Upper lobe of right lung (tissue), 1 donor: ENCODE measurements at regions not wholly inside any gene's neighbourhood (a gene's known extent, or its start where the extent isn't known, plus 50 kb on each side); places are given as distances from the start of the nearest gene placed in this dataset.

Source experiments
- ATAC-seq: fragments of 200-7000 bp; cut with Tn5 transposase; one replicate; pipeline ENCODE4 v1.9.1; 2020; ENCODE audit warnings: mild to moderate bottlenecking, moderate library complexity
- DNase-seq: peaks from one replicate; pipeline ENCODE4 v3.0.0-alpha.2; 2020
- H3K27ac ChIP-seq: fragments of 200-600 bp; one replicate; pipeline ENCODE4 v1.8.0; 2022
- H3K27me3 ChIP-seq: fragments of 200-600 bp; one replicate; pipeline ENCODE4 v1.8.0; 2022; ENCODE audit warnings: mild to moderate bottlenecking
- H3K36me3 ChIP-seq: fragments of 200-600 bp; one replicate; pipeline ENCODE4 v1.8.0; 2022
- H3K4me1 ChIP-seq: fragments of 200-600 bp; one replicate; pipeline ENCODE4 v1.8.0; 2022
- H3K4me3 ChIP-seq: fragments of 200-600 bp; one replicate; pipeline ENCODE4 v1.8.0; 2022; ENCODE audit warnings: mild to moderate bottlenecking
- H3K9me3 ChIP-seq: fragments of 200-600 bp; one replicate; pipeline ENCODE4 v1.8.0; 2022
- CTCF ChIP-seq: fragments of 200-600 bp; IDR thresholded peaks from one replicate; pipeline ENCODE4 v1.8.0; 2022; ENCODE audit warnings: antibody characterized with exemption
- intact Hi-C: fragments of 100-400 bp; cut with DNase I; formaldehyde crosslinking; loops from one replicate; pipeline ENCODE4 v1.11.0; 2022
- donor health status: DM: no; HTN: yes; CAD: no; lungs with severe emphysema.

GRCh38 chr3:43223670-43224364, 62.5 kb upstream of the SNRK start:
- intact Hi-C loops = no loop called here
- peak; percentile 43 for TF ChIP-seq CTCF
- DNase-seq (no peak), ATAC-seq (no peak)
- Histone ChIP-seq H3K4me1 (no peaks in the 10 kb centered on the region), H3K9me3 (peaks cover 7% of the 10 kb centered on the region), H3K36me3 (no peaks in the 10 kb centered on the region), H3K4me3 (no peak overlapping the region), H3K27ac (no peak overlapping the region), H3K27me3 (no peaks in the 10 kb centered on the region)

GRCh38 chr3:43222590-43222989, 63.8 kb upstream of the SNRK start:
- DNase-seq (no peak), ATAC-seq (no peak)
- Histone ChIP-seq H3K4me3 (no peak overlapping the region), H3K27me3 (no peaks in the 10 kb centered on the region), H3K27ac (no peak overlapping the region), H3K9me3 (peaks cover 2% of the 10 kb centered on the region), H3K4me1 (no peaks in the 10 kb centered on the region), H3K36me3 (no peaks in the 10 kb centered on the region)
- intact Hi-C loops = no loop called here
- TF ChIP-seq CTCF = no peak

GRCh38 chr3:43221076-43221475, 65.3 kb upstream of the SNRK start:
- Histone ChIP-seq H3K36me3 (no peaks in the 10 kb centered on the region), H3K4me1 (no peaks in the 10 kb centered on the region)
- intact Hi-C loops = no loop called here

GRCh38 chr3:43219616-43220015, 66.7 kb upstream of the SNRK start:
- no peak for TF ChIP-seq CTCF
- Histone ChIP-seq H3K4me3 (no peak overlapping the region), H3K27ac (no peak overlapping the region), H3K4me1 (no peaks in the 10 kb centered on the region), H3K27me3 (no peaks in the 10 kb centered on the region), H3K9me3 (no peaks in the 10 kb centered on the region), H3K36me3 (no peaks in the 10 kb centered on the region)
- intact Hi-C loops = no loop called here
- no peak for DNase-seq
- no peak for ATAC-seq

More at GRCh38 chr3:43221076-43221475, 65.3 kb upstream of the SNRK start:
- no peaks in the 10 kb centered on the region for H3K27me3 ChIP-seq
- TF ChIP-seq CTCF = no peak
- H3K9me3 ChIP-seq = no peaks in the 10 kb centered on the region
- ATAC-seq (no peak), DNase-seq (no peak)
- H3K4me3 ChIP-seq = no peak overlapping the region
- no peak overlapping the region for H3K27ac ChIP-seq

GRCh38 chr3:43218921-43219320, 67.4 kb upstream of the SNRK start:
- intact Hi-C loops = no loop called here
- no peak overlapping the region for H3K27ac ChIP-seq
- no peaks in the 10 kb centered on the region for H3K36me3 ChIP-seq
- TF ChIP-seq CTCF = no peak
- H3K9me3 ChIP-seq = no peaks in the 10 kb centered on the region
- no peaks in the 10 kb centered on the region for H3K27me3 ChIP-seq
- H3K4me1 ChIP-seq = no peaks in the 10 kb centered on the region
- ATAC-seq (no peak), DNase-seq (no peak)
- no peak overlapping the region for H3K4me3 ChIP-seq

GRCh38 chr3:43218156-43218555, 68.2 kb upstream of the SNRK start:
- no peaks in the 10 kb centered on the region for H3K36me3 ChIP-seq
- H3K4me3 ChIP-seq = no peak overlapping the region
- H3K4me1 ChIP-seq = no peaks in the 10 kb centered on the region
- H3K27ac ChIP-seq = no peak overlapping the region
- H3K27me3 ChIP-seq = no peaks in the 10 kb centered on the region
- no peaks in the 10 kb centered on the region for H3K9me3 ChIP-seq
- ATAC-seq = no peak
- intact Hi-C loops = no loop called here
- no peak for DNase-seq
- no peak for TF ChIP-seq CTCF
